ENCODE measurements at regions not wholly inside any gene's neighbourhood (a gene's known extent, or its start where the extent isn't known, plus 50 kb on each side); places are given as distances from the start of the nearest gene placed in this dataset.

GRCh38 chr2:207251022-207251421 is 85.3 kb upstream of the KLF7 start:
- no peaks in the 10 kb centered on the region for H3K36me3 ChIP-seq (replicated peaks in 1 of 2)
- no peak overlapping the region for H3K4me3 ChIP-seq
- intact Hi-C loops (cut with DNase I), result no loop called here
- TF ChIP-seq CTCF (IDR thresholded peaks at IDR 0.05), result no peak
- TF ChIP-seq POLR2A (IDR thresholded peaks at IDR 0.05), result no peak
- H3K27ac ChIP-seq, result no peak overlapping the region
- no peaks in the 10 kb centered on the region for H3K9me3 ChIP-seq (replicated peaks in 1 of 3)
- WGBS, 4 donors, result 87 to 94% (median 92%) methylated on average over 4 of the region's 4 CpGs
- no peaks in the 10 kb centered on the region for H3K4me1 ChIP-seq (replicated peaks in 1 of 2)
- H3K27me3 ChIP-seq, result no peaks in the 10 kb centered on the region
- DNase-seq, result no peak

DNA sequence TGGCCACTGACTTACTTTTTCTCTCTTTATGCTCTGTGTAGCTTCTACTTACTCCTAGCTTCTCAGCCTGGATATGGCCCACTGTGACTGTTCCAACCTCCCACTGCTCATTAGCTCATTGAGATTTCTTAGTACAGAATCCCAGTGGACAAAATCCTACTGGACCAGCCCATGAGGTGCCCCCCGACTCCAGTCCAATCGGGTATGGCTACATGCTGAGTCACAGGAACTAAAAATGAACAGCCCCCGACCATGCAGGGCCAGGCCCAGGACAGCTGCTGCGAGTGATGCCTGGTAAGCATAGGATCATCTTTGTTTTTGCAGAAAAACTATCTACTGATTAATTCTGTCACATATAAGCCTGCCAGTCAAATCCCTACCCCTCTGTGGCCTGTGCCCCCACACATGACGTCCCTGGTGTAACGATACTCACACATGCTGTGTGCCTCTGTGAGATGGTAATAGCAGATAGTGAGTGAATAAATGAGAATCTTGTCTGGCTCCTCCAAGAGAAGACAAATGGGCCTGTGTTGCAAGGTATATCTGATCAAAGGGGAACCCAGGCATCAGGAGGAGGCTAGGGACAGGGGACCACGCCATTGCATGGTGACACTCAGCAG is 85.9 kb upstream of the KLF7 start:
- TF ChIP-seq POLR2A (IDR thresholded peaks at IDR 0.05) (no peak), CTCF (IDR thresholded peaks at IDR 0.05) (no peak)
- Histone ChIP-seq H3K9me3 (replicated peaks in 1 of 3) (no peaks in the 10 kb centered on the region), H3K27me3 (no peaks in the 10 kb centered on the region), H3K36me3 (replicated peaks in 1 of 2) (no peaks in the 10 kb centered on the region), H3K4me3 (no peak overlapping the region), H3K4me1 (replicated peaks in 1 of 2) (no peaks in the 10 kb centered on the region), H3K27ac (no peak overlapping the region)
- WGBS, 4 donors, result 73 to 86% (median 78%) methylated on average over 7 of the region's 7 CpGs
- DNase-seq, result no peak
- intact Hi-C loops (cut with DNase I), result no loop called here

DNA sequence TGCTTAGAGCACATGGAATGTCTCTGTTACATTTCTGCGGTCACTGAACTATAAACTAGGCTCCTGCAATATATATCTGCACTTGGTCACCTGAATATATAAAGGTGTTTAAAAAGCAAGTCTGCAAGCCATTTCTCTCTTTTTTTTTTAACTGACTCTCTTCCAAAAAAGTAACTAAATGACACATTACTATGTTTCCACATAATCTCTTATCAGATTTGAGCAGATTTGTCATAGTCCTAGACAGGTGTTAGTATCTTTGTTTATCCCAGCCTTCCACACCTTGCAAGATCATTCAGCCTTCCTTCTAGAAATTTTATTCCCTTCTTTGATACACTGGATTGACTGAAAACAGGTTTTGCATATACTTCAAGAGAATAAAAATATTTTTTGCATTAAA is 86.7 kb upstream of the KLF7 start:
- Histone ChIP-seq H3K4me1 (replicated peaks in 1 of 2) (no peaks in the 10 kb centered on the region), H3K36me3 (replicated peaks in 1 of 2) (no peaks in the 10 kb centered on the region), H3K9me3 (replicated peaks in 1 of 3) (no peaks in the 10 kb centered on the region), H3K27me3 (no peaks in the 10 kb centered on the region), H3K4me3 (no peak overlapping the region), H3K27ac (no peak overlapping the region)
- TF ChIP-seq POLR2A (IDR thresholded peaks at IDR 0.05) (no peak), CTCF (IDR thresholded peaks at IDR 0.05) (no peak)
- intact Hi-C loops (cut with DNase I), result no loop called here
- WGBS, 4 donors, result 90 to 97% (median 96%) methylated on average over 1 of the region's 1 CpG
- no peak for DNase-seq

- 64 to 73% (median 69%) methylated on average over 4 of the region's 4 CpGs for WGBS, 4 donors
These were observed 87.4 kb upstream of the KLF7 start for GRCh38 chr2:207252979-207253645.

More at GRCh38 chr2:207252979-207253645, 87.4 kb upstream of the KLF7 start:
- peak in 4 of 7 donors; percentile 31 to 69 (median 54) for DNase-seq
- Histone ChIP-seq H3K36me3 (replicated peaks in 1 of 2) (no peaks in the 10 kb centered on the region), H3K4me1 (replicated peaks in 1 of 2) (peaks cover 6 to 7% of the 10 kb centered on the region in 2 donors), H3K9me3 (replicated peaks in 1 of 3) (no peaks in the 10 kb centered on the region), H3K27me3 (no peaks in the 10 kb centered on the region), H3K27ac (no peak overlapping the region), H3K4me3 (no peak overlapping the region)
- intact Hi-C loops (cut with DNase I), result no loop called here
- no peak for TF ChIP-seq POLR2A (IDR thresholded peaks at IDR 0.05)
- no peak for TF ChIP-seq CTCF (IDR thresholded peaks at IDR 0.05)

Measured in adrenal gland (tissue), 9 donors.